Naive thymus-derived CD8-positive, alpha-beta T cell (primary cell): ENCODE measurements at regions not wholly inside any gene's neighbourhood (a gene's known extent, or its start where the extent isn't known, plus 50 kb on each side); places are given as distances from the start of the nearest gene placed in this dataset.

Experiments used
- ATAC-seq, 2 donors: fragments of 150-1000 bp; cut with Tn5 transposase in 1 of 2; sonication (Bioruptor Pico), chemical (Tn5 transposase) in 1 of 2; 1 replicate in 1 of 2; 2 replicates in 1 of 2; pipeline ENCODE4 v1.10.0; 2021; ENCODE audit warnings: mild to moderate bottlenecking in 2 of 2, moderate library complexity in 2 of 2
- POLR2A ChIA-PET: fragments of 350-600 bp; sonication (Branson Sonifier 250); formaldehyde crosslinking; loops from one replicate; lab custom pipeline; 2021; ENCODE audit warnings: antibody characterized with exemption; lab: Charles Lee
- DNase-seq, 10 donors: peaks; one replicate each; pipeline versions ENCODE4 v3.0.0 to v3.0.0-alpha.2; 2020 to 2022
- H3K27ac Mint-ChIP-seq, 10 donors: one replicate each; pipeline ENCODE4 v1.8.0; 2020 to 2022; ENCODE audit warnings: mild to moderate bottlenecking in 10 of 10, mixed read lengths in 10 of 10, moderate library complexity in 4 of 10, inconsistent platforms in 1 of 10
- H3K27me3 Mint-ChIP-seq, 5 donors: one replicate each; pipeline ENCODE4 v1.8.0; 2021 to 2022; ENCODE audit warnings: mixed read lengths in 5 of 5
- H3K36me3 Mint-ChIP-seq, 3 donors: one replicate each; pipeline ENCODE4 v1.8.0; 2020 to 2022; ENCODE audit warnings: mixed read lengths in 3 of 3, mild to moderate bottlenecking in 2 of 3, inconsistent platforms in 1 of 3
- H3K4me1 Mint-ChIP-seq, 4 donors: one replicate each; pipeline ENCODE4 v1.8.0; 2021 to 2022; ENCODE audit warnings: mixed read lengths in 4 of 4
- H3K4me3 Mint-ChIP-seq, 10 donors: one replicate each; pipeline ENCODE4 v1.8.0; 2020 to 2022; ENCODE audit warnings: mild to moderate bottlenecking in 10 of 10, mixed read lengths in 10 of 10, moderate library complexity in 6 of 10, inconsistent platforms in 1 of 10
- H3K9me3 Mint-ChIP-seq, 9 donors: one replicate each; pipeline ENCODE4 v1.8.0; 2020 to 2022; ENCODE audit warnings: mixed read lengths in 9 of 9, mild to moderate bottlenecking in 3 of 9, inconsistent platforms in 1 of 9, moderate library complexity in 1 of 9

DNA sequence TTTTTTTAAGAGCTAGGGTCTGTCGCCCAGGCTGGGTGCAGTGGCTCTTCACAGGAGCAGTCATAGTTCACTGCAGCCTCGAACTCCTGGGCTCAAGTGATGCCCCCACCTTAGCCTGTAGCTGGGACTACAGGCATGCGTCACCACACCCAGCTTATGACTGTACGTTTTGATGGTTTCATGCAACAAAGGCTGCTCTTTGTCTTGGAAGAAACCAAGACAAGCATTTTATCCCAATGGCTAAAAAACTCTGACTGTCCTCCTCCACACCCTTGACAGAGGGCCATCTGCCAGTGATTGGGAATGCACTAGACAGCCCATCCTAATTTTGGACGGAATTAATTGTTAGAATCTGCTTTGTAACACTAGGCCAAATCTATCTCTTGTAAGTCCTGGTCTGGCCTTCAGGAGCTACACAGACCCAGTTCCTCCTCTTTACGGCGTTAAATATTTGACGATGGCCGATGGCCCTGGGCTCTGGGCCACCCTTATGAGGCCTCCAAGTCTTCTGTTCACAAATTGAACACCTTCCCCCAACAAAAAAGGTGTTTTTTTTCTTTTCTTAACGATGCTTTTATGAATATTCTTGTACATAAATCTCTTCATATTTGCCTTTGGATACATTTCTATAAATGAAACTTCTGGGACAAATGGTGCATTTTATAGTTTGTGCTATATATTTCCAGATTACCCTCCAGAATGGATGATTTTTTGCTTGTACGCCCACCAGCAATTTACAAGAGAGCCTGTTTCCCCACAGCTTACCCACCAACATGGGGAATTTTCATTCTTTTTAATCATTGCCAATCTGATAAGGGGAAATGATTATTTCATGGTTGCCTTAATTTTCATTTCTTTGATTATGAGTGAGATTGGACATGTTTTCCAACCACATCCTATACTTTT, 104.8 kb upstream of the SLC25A33 start:
- Mint-ChIP-seq H3K36me3 (no peaks in the 10 kb centered on the region), H3K27me3 (peaks cover 0 to 4% (median 0%) of the 10 kb centered on the region in 5 donors), H3K27ac (no peak overlapping the region), H3K9me3 (no peaks in the 10 kb centered on the region), H3K4me3 (no peak overlapping the region), H3K4me1 (peaks cover 5 to 9% (median 8%) of the 10 kb centered on the region in 4 donors)
- no peak for DNase-seq
- POLR2A ChIA-PET: no interaction called here
- no peak for ATAC-seq

DNA sequence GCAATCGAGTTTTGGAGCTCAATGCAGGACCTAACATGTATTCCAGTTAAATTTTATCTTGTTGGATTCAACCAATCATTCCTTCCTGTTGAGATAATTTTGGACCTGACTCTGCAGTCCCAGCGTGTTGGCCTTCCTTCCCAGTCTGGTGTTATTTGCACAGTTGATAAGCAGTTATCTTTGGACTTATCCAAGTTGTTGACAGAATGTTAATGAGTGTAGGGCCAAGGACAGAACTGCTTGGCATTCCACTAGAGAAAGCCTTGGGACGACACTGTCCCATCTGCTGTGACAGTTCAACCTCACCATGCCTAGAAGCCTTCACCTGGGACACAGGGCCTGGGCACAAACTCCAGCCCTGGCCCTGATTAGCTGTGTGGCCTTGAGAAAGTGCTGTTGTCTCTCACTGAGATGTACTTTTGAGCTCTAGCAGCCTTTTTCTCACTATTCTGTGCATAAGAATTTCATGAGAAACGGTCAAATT, 104.1 kb upstream of the SLC25A33 start:
- H3K36me3 Mint-ChIP-seq: no peaks in the 10 kb centered on the region
- no peak overlapping the region for H3K27ac Mint-ChIP-seq
- no peak for DNase-seq
- H3K4me3 Mint-ChIP-seq: no peak overlapping the region
- POLR2A ChIA-PET: no interaction called here
- H3K9me3 Mint-ChIP-seq: no peaks in the 10 kb centered on the region
- H3K27me3 Mint-ChIP-seq: peaks cover 0 to 4% (median 0%) of the 10 kb centered on the region in 5 donors
- H3K4me1 Mint-ChIP-seq: peaks cover 0 to 2% (median under 1%) of the 10 kb centered on the region in 4 donors
- ATAC-seq: no peak

DNA sequence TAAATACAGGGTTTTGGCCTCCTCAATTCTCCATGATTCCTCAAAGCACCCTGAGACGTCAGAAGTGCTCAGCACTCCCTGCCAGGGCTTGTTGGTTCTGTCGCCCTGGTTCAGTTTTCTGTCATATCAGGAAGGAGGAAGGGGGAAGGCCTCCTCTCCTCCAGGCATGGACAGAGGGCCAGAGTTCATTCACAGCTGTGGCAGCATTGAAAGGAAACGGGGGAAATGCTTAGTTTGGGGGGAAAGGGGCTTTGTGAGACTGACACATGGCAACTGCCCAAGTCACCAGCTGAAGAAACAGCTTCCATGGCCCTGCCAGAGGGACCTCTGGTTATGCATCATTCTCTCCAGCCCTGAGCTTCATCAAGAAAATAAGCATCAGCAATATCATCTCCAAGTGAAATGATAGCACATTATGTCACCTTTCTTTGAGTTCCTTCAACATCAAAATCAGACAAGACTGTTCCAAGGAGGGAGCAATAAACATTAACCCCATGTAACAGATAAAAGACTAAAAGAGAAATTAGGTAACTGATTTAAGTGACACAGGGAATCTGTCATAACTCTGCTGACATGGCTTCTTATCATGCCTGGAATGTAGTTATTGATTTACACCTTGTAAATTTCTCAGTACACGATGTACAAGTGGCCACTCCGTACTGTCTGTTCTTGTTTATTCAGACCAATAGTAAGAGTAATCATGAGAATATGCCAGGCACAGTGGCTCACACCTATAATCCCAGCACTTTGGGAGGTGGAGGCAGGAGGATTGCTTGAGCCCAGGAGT, 103.2 kb upstream of the SLC25A33 start:
- POLR2A ChIA-PET: no interaction called here
- DNase-seq (no peak), ATAC-seq (no peak)
- no peak overlapping the region for H3K4me3 Mint-ChIP-seq
- H3K9me3 Mint-ChIP-seq: no peaks in the 10 kb centered on the region
- H3K36me3 Mint-ChIP-seq: no peaks in the 10 kb centered on the region
- peaks cover 0 to 9% (median 2%) of the 10 kb centered on the region in 5 donors for H3K27me3 Mint-ChIP-seq
- no peaks in the 10 kb centered on the region for H3K4me1 Mint-ChIP-seq
- no peak overlapping the region for H3K27ac Mint-ChIP-seq

DNA sequence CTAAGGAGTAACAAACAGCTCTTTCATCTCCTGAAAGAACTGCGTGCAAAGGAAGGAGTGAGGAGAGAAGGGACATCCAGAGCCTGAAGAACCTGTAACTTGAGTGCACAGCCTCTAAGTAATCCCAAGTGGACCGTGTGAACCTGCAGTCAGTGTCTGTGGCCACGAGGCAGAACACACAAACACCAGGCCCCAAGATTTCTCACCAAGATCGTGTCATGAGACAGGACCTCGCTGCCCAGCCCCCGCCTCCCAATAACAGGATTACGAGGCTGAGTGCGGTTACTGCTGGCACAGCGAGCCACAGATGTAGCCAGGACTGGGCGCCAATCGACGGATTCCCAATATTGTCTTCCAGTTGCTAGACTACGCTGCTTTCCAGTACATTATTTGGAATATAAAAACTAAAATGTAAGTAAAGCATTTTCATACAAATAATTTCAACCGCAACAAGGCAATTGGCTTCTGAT, 101.3 kb upstream of the SLC25A33 start:
- Mint-ChIP-seq H3K27me3 (peaks cover 0 to 9% (median 2%) of the 10 kb centered on the region in 5 donors), H3K4me3 (no peak overlapping the region), H3K9me3 (no peaks in the 10 kb centered on the region), H3K4me1 (no peaks in the 10 kb centered on the region), H3K36me3 (no peaks in the 10 kb centered on the region), H3K27ac (no peak overlapping the region)
- DNase-seq (no peak), ATAC-seq (no peak)
- POLR2A ChIA-PET: no interaction called here

DNA sequence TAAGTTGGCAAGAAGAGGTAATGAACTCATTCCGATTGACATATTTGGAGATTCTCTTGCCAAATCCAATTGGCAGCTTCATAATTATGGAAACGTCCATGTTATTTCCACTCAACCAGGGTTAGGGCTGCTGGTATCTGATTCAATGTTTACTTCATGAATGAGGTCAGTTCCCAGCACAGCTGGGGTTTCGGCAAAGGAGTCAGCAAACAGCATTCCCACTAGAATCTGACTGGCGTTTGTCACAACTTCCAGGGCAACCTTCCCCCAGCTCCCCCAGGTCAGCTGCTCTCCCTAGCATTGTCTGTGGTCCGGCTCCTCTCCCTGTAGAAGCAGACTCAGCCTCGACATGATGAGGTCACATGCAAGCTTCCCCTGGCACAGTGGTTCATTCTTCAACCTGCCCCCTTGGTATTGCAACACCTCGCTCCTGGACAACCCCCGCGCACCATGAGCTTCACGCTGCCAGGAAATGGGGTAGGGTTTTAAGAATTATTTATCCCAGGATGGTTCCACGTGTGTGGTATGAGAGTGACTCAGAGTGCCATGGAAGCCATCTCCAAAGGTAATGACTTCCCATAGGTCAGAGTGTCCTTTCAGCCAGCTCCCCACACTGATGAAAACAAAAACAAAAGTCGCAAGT, 100.7 kb upstream of the SLC25A33 start:
- no peak overlapping the region for H3K27ac Mint-ChIP-seq
- ATAC-seq: no peak
- no peaks in the 10 kb centered on the region for H3K4me1 Mint-ChIP-seq
- no peak overlapping the region for H3K4me3 Mint-ChIP-seq
- peaks cover 0 to 9% (median 2%) of the 10 kb centered on the region in 5 donors for H3K27me3 Mint-ChIP-seq
- H3K9me3 Mint-ChIP-seq: no peaks in the 10 kb centered on the region
- DNase-seq: no peak
- POLR2A ChIA-PET: no interaction called here
- no peaks in the 10 kb centered on the region for H3K36me3 Mint-ChIP-seq

DNA sequence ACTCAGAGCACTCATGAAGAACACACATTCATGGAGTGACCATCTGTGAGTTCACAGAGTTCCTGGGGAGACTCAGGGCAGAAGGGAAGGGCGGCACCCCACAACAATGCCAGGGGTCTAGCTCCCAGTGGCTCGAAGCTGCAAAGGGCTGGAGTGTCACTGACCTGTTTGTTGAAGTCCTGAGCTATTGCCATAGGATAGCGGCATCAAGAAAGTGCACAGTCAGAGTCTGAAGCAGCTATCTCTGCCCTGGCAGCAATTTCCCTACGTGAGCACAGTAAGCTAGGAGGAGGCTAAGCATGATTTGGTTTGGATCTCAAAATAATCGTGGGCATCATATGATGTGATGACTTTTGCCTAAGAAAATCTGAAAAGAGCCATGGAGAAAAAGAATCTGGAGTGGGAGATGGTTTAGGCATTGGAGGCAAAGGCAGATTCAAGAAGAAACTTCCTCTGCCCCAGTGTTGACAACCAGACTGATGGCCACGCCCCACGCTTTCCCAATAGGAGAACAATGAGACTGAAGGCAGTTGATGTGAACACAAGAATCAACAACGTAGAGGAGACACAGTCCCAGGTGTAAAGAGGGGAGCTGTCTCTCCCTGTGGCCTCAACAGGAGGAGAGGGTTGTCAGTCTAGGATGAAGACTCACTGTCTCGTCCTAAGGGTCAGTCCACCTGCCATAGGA, 100.0 kb upstream of the SLC25A33 start:
- H3K4me1 Mint-ChIP-seq: no peaks in the 10 kb centered on the region
- peak overlapping the region in 1 of 10 donors; percentile 46 for H3K27ac Mint-ChIP-seq
- DNase-seq (no peak), ATAC-seq (no peak)
- H3K4me3 Mint-ChIP-seq: no peak overlapping the region
- H3K36me3 Mint-ChIP-seq: no peaks in the 10 kb centered on the region
- H3K9me3 Mint-ChIP-seq: no peaks in the 10 kb centered on the region
- POLR2A ChIA-PET: interaction anchor here (1.3 kb wide), 1 partner anchor 12 kb away, joined by 3 read pairs; no protein-coding TSS in a partner anchor
- peaks cover 0 to 9% (median 2%) of the 10 kb centered on the region in 5 donors for H3K27me3 Mint-ChIP-seq

DNA sequence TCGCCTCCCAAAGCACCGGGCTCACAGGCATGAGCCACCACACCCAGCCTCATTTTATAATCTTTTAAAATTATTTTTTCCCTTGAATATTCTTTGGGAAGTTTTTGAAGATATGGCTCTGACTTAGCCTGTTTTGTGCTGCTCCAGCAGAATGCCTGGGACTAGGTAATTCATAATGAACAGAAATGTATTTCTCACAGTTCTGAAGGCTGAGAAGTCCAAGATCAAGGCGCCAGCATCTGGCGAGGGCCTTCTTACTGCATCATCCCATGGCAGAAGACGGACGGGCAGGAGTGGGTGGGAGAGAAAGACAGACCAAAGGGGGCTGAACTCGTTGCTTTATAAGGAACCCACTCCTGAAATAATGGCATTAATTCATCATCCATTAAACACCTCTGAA, 99.0 kb upstream of the SLC25A33 start:
- no peak overlapping the region for H3K27ac Mint-ChIP-seq
- DNase-seq (no peak), ATAC-seq (no peak)
- peaks cover 0 to 9% (median 2%) of the 10 kb centered on the region in 5 donors for H3K27me3 Mint-ChIP-seq
- no peaks in the 10 kb centered on the region for H3K4me1 Mint-ChIP-seq
- no peaks in the 10 kb centered on the region for H3K36me3 Mint-ChIP-seq
- no peak overlapping the region for H3K4me3 Mint-ChIP-seq
- POLR2A ChIA-PET: interaction anchor here (1.3 kb wide), 1 partner anchor 13 kb away, joined by 3 read pairs; no protein-coding TSS in a partner anchor
- no peaks in the 10 kb centered on the region for H3K9me3 Mint-ChIP-seq

DNA sequence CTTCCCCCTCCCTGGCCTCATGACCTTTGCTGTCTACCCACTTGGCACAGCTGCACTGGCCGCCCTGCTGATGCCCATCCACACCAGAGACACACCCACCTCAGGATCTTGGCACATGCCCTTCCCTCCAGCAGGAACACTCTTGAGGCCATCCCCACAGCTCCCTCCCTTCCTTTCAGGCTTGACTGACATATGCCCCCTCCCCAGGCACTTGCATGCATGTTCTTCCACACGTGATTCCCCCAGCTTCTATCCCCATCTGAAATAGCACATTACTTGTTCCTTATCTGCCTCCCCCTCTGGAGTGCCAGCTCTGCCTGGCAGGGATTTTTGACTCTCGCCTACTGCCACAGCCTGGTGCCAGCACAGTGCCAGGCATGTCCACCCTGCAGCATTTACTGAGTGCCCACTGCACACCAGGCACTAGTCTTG, 98.5 kb upstream of the SLC25A33 start:
- H3K27ac Mint-ChIP-seq: peak overlapping the region in 2 of 10 donors; percentile 15 to 81
- peaks cover 0 to 8% (median 2%) of the 10 kb centered on the region in 5 donors for H3K27me3 Mint-ChIP-seq
- POLR2A ChIA-PET: interaction anchor here (0.5 kb wide), 1 partner anchor 299 kb away, joined by 5 read pairs; no protein-coding TSS in a partner anchor

DNA sequence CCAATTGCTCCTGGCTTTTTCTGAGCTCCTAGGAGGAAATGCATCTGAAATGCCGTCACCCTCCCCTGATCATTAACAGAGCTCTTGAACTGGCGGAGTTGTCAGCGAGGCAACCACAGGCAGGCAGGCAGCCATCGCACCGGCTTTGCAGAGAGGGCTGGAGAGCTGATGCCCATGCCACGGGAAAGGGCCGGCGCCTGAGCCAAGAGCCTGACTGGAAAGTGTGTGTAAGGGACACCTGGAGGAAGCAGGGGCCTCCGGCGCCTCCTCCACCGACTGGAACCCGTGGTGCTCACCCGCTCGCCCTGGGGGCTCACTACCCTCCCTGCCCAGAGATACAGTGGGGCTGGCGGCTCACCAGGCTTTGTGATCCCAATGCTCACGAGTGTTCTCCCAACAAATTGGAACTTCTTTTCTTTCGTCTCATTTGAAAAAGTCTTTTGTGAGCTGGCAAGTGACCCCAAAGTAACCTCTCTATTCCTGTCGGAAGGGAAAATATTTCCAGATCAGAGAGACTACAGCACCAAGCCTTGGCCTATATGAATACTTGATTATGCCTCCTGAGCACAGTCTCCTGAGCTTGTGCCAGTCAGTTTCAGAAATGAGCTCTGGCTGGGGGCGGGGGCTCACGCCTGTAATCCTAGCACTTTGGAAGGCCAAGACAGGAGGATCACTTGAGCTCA, 97.7 kb upstream of the SLC25A33 start:
- Mint-ChIP-seq H3K36me3 (no peaks in the 10 kb centered on the region), H3K4me3 (no peak overlapping the region), H3K9me3 (no peaks in the 10 kb centered on the region), H3K27me3 (peaks cover 0 to 8% (median 2%) of the 10 kb centered on the region in 5 donors), H3K27ac (no peak overlapping the region), H3K4me1 (no peaks in the 10 kb centered on the region)
- DNase-seq (no peak), ATAC-seq (no peak)
- POLR2A ChIA-PET: interaction anchor here (0.5 kb wide), 1 partner anchor 299 kb away, joined by 5 read pairs; no protein-coding TSS in a partner anchor

More for the DNA sequence above, 98.5 kb upstream of the SLC25A33 start:
- no peaks in the 10 kb centered on the region for H3K4me1 Mint-ChIP-seq
- no peak overlapping the region for H3K4me3 Mint-ChIP-seq
- H3K36me3 Mint-ChIP-seq: no peaks in the 10 kb centered on the region
- no peak for ATAC-seq
- no peak for DNase-seq
- H3K9me3 Mint-ChIP-seq: no peaks in the 10 kb centered on the region

DNA sequence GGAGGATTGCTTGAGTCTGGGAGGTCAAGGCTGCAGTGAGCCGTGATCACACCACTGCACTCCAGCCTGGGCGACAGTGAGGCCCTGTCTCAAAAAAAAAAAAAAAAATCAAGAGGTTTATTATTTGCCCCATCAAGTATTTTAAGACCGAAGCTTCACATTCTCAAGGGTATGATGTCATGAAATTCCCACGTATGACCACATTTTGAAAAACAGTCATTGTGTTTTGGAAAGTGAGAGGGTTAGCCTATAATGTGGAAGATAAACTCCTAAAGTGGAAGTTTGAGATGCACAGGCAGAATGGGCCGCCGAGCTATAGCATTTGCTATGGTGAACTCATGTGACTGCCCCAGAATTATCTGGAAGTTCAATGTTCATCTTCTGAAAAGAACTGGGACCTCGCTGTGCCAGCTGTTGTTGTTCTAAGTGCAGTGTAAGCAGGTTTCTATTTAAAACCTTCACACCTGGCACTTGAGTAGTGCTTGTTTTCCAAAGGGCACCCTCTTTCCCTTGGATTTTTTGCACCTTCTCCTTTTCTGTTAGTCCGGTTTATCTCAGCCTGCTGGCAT, 96.9 kb upstream of the SLC25A33 start:
- DNase-seq: no peak
- Mint-ChIP-seq H3K36me3 (no peaks in the 10 kb centered on the region), H3K27me3 (peaks cover 0 to 8% (median 2%) of the 10 kb centered on the region in 5 donors), H3K9me3 (no peaks in the 10 kb centered on the region), H3K4me1 (no peaks in the 10 kb centered on the region), H3K4me3 (no peak overlapping the region), H3K27ac (no peak overlapping the region)
- no peak for ATAC-seq
- POLR2A ChIA-PET: no interaction called here

DNA sequence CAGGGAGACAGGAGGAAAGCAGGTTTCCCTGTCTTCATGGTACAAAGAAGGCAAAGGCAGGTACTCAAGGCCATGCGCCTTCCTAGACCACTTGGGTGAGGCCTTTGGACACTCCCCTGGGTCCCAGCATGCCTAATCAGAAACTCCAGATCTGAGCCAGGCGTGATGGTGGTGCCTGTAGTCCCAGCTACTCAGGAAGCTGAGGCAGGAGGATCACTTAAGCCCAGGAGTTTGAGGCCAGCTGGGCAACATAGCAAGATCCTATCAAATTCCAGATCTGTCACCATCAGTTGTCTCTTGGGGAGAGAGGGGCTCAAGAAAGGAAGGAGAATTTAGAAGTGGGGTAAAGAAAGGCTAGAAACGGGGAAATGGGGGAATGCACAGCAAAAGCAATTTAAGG, 96.3 kb upstream of the SLC25A33 start:
- no peak overlapping the region for H3K27ac Mint-ChIP-seq
- H3K4me1 Mint-ChIP-seq: no peaks in the 10 kb centered on the region
- no peaks in the 10 kb centered on the region for H3K36me3 Mint-ChIP-seq
- no peak for ATAC-seq
- H3K9me3 Mint-ChIP-seq: no peaks in the 10 kb centered on the region
- DNase-seq: no peak
- POLR2A ChIA-PET: no interaction called here
- peaks cover 0 to 6% (median 2%) of the 10 kb centered on the region in 5 donors for H3K27me3 Mint-ChIP-seq
- H3K4me3 Mint-ChIP-seq: no peak overlapping the region
